ENCODE measurements at regions not wholly inside any gene's neighbourhood (a gene's known extent, or its start where the extent isn't known, plus 50 kb on each side); places are given as distances from the start of the nearest gene placed in this dataset.

DNA sequence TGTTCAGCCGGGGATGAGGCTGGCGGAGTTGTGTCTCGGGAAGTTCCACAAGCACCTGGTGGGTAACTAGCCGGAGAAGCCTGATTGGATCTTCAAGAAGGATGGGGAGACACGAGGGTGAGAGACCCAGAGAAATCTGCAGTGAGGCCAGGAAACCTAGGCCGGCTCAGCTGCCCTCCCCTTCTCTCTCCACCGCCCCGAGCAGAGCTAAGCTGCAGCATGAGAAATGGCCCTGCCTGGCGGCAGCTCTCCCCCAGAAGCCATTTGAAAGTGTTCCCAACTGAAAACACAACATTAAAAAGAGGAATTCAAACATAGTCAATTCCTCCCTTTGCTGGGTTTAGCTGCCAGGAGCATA, 77.8 kb upstream of the SHISAL1 start:
- H3K4me3 ChIP-seq (ENCODE audit: low read depth, low read length), result no peak overlapping the region
- no peak for DNase-seq (ENCODE audit: low read depth)
- TF ChIP-seq, protein P1, sequence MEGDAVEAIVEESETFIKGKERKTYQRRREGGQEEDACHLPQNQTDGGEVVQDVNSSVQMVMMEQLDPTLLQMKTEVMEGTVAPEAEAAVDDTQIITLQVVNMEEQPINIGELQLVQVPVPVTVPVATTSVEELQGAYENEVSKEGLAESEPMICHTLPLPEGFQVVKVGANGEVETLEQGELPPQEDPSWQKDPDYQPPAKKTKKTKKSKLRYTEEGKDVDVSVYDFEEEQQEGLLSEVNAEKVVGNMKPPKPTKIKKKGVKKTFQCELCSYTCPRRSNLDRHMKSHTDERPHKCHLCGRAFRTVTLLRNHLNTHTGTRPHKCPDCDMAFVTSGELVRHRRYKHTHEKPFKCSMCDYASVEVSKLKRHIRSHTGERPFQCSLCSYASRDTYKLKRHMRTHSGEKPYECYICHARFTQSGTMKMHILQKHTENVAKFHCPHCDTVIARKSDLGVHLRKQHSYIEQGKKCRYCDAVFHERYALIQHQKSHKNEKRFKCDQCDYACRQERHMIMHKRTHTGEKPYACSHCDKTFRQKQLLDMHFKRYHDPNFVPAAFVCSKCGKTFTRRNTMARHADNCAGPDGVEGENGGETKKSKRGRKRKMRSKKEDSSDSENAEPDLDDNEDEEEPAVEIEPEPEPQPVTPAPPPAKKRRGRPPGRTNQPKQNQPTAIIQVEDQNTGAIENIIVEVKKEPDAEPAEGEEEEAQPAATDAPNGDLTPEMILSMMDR (conservative IDR thresholded peaks at IDR 0.05; ENCODE audit: low read depth, low read length), result no peak

DNA sequence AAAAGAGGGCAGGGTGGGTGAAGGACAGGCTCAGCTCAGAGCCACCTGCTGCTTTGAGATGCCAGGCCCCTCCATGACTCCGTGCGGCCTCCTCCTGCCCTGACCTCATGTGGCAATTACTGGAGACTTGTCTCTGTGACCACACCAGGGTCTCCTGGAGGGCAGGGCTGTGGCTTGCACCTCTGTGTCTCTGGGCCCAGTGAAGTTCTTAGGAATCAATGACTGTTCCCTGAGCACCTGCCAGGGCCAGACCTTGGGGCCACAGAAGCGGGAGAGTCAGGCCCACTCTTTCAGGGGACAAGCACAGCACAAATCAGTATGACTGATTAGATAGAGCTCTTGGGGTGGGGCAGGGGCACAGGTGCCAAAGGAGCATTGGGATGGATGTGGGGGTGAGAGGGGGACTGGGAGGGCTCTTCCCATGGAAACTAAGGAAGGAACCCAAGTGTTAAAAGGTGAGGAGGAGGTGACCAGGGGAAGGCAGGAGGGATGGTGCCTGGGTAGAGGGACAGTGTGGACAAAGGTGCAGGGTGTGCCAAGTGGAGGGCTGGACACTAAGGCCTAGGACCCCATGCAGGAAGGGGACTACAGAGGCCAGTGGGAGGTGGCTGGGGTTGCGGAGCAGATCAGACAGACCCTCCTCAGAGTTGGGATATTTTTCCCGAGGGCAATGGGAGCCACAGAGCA, 77.3 kb upstream of the SHISAL1 start:
- no peak overlapping the region for H3K4me3 ChIP-seq (ENCODE audit: low read depth, low read length)
- TF ChIP-seq, protein P1 (conservative IDR thresholded peaks at IDR 0.05; ENCODE audit: low read depth, low read length), result no peak
- DNase-seq (ENCODE audit: low read depth), result no peak

DNA sequence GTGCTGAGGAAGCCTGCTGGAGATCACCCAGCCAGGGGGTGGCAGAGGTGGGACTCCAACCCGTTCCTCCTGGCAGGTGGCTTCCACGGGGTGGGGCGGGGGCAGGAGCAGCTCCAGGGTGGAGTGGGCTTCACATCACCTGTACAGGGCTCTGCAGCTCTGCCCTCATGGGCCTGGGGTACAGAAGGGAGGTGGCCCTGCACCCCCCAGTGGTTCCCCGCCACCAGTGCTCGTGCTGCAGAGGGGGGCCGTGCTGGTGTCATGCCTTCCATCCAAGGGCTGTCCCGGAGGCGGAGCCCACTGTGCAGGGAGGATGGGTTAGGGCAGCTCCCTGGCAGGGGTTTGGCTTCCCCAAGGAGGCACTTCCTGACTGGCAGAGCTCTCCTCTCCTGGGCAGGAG, 76.4 kb upstream of the SHISAL1 start:
- TF ChIP-seq, protein P1 (conservative IDR thresholded peaks at IDR 0.05; ENCODE audit: low read depth, low read length), result no peak
- H3K4me3 ChIP-seq (ENCODE audit: low read depth, low read length), result no peak overlapping the region
- no peak for DNase-seq (ENCODE audit: low read depth)

DNA sequence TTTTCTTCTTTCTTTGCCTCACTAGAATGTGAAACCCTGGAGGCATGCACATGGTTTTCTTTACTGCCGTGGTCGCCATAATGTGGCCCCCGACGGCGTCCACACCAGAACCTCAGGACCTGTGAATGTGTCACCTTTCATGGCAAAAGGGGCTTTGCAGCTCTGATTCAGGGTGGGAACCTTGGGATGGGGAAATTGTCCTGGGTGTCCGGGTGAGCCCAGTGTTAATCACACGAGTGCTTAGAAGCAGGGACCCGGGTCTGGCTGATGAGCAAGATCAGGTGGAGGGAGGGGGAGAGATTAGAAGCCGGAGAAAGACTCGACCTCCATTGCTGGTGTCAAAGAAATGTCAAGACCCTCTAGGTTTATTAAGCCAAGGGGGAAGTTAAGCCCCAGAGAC, 74.7 kb upstream of the SHISAL1 start:
- no peak overlapping the region for H3K4me3 ChIP-seq (ENCODE audit: low read depth, low read length)
- TF ChIP-seq, protein P1 (conservative IDR thresholded peaks at IDR 0.05; ENCODE audit: low read depth, low read length), result no peak
- DNase-seq (ENCODE audit: low read depth), result no peak

DNA sequence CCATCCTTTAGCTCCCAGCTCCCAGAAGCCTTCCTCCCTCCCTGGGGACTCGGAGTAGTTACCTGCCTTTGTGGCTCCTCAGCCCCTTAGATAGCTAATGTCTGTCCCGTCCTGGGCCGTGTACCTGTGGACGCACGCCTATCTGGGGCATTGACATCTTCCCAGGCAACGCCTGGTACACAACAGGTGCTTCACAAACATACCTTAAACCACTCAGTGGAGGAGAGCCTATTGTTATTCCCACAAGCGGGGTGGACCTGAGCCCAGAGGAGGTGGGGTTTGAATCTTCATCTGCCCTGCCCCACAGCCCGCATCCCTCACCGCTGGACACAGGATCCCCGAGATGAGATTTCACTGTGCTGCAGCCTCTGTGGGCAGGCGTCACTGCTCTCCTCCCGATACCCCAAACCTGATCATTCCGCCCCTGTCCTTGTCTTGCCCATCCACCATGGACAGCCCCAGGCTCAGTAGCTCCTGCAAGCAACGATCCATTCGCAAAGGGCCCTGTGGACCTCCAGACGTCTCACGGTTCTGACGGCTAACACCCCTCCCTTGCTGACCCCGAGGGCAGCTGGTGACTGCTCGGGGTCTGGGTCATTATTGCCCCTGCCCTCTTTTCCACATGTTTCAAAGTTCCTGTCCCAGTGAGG, 73.8 kb upstream of the SHISAL1 start:
- TF ChIP-seq, protein P1 (conservative IDR thresholded peaks at IDR 0.05; ENCODE audit: low read depth, low read length), result no peak
- no peak for DNase-seq (ENCODE audit: low read depth)
- H3K4me3 ChIP-seq (ENCODE audit: low read depth, low read length), result no peak overlapping the region

- no peak for DNase-seq (ENCODE audit: low read depth)
- TF ChIP-seq, protein P1 (conservative IDR thresholded peaks at IDR 0.05; ENCODE audit: low read depth, low read length), result no peak
- no peak overlapping the region for H3K4me3 ChIP-seq (ENCODE audit: low read depth, low read length)
Observed at GRCh38 chr22:44385781-44386180, 73.0 kb upstream of the SHISAL1 start.

DNA sequence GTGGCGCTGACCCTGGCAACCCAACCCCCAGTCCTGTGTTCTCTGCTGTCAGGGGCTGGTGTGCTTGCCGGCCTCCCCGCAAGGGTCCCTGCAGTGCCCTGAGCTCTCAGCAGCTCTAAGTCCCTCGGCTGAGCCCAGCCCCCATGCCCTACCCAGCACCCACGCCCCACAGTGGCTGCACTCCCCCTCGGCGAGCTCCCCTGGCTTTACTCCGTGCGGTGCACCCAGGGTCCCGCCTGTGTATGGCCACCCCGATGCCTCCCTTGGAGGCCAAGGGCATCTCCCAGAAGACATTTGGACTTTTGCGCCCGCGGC, 72.5 kb upstream of the SHISAL1 start:
- no peak for DNase-seq (ENCODE audit: low read depth)
- TF ChIP-seq, protein P1 (conservative IDR thresholded peaks at IDR 0.05; ENCODE audit: low read depth, low read length), result no peak
- no peak overlapping the region for H3K4me3 ChIP-seq (ENCODE audit: low read depth, low read length)

All from epithelial cell of proximal tubule (primary cell).